GM21723 (cell line): ENCODE measurements at regions not wholly inside any gene's neighbourhood (a gene's known extent, or its start where the extent isn't known, plus 50 kb on each side); places are given as distances from the start of the nearest gene placed in this dataset.
"Not testable (repeated sequence)": the region's sequence is repeated elsewhere in the genome, so short reads cannot be mapped to it uniquely, and the experiment has no call there.

ENCODE experiments used
- ATAC-seq: cut with Tn5 transposase; IDR thresholded peaks from one replicate; pipeline ENCODE4 v1.9.1; 2021; ENCODE audit warnings: mild to moderate bottlenecking, moderate library complexity; ENCODE audit not compliant: unreplicated experiment

- no peak for ATAC-seq
These were observed 280.6 kb upstream of the DEFB112 start for GRCh38 chr6:50330347-50330746.

GRCh38 chr6:50330963-50331362 is 281.2 kb upstream of the DEFB112 start:
- no peak for ATAC-seq

- no peak for ATAC-seq
These were observed 284.0 kb upstream of the DEFB112 start for GRCh38 chr6:50333696-50334095.

- ATAC-seq, result no peak
These were observed 287.9 kb upstream of the DEFB112 start for GRCh38 chr6:50337532-50338122.

- no peak for ATAC-seq
These were observed 303.9 kb upstream of the DEFB112 start for GRCh38 chr6:50353603-50354002.

GRCh38 chr6:50358113-50358512 is 308.4 kb upstream of the DEFB112 start:
- no peak for ATAC-seq

GRCh38 chr6:50361641-50362331 is 312.1 kb upstream of the DEFB112 start:
- ATAC-seq, result no peak

- no peak for ATAC-seq
These were observed 313.0 kb upstream of the DEFB112 start for GRCh38 chr6:50362706-50363105.

- no peak for ATAC-seq
These were observed 320.3 kb upstream of the DEFB112 start for GRCh38 chr6:50369996-50370395.

- ATAC-seq, result no peak
These were observed 330.8 kb upstream of the DEFB112 start for GRCh38 chr6:50380406-50381098.

GRCh38 chr6:50381099-50381415 is 331.3 kb upstream of the DEFB112 start:
- no peak for ATAC-seq

- no peak for ATAC-seq
These were observed 322.9 kb upstream of the TFAP2D start for GRCh38 chr6:50390416-50390815.

- ATAC-seq, result not testable (repeated sequence)
These were observed 319.2 kb upstream of the TFAP2D start for GRCh38 chr6:50394139-50394538.

GRCh38 chr6:50404643-50405042 is 308.7 kb upstream of the TFAP2D start:
- no peak for ATAC-seq

GRCh38 chr6:50410579-50410978 is 302.7 kb upstream of the TFAP2D start:
- no peak for ATAC-seq

GRCh38 chr6:50421041-50421440 is 292.3 kb upstream of the TFAP2D start:
- not testable (repeated sequence) for ATAC-seq

- no peak for ATAC-seq
These were observed 286.1 kb upstream of the TFAP2D start for GRCh38 chr6:50427267-50427666.

GRCh38 chr6:50437901-50438300 is 275.4 kb upstream of the TFAP2D start:
- ATAC-seq, result no peak

- no peak for ATAC-seq
These were observed 270.7 kb upstream of the TFAP2D start for GRCh38 chr6:50442531-50443040.

- no peak for ATAC-seq
These were observed 270.2 kb upstream of the TFAP2D start for GRCh38 chr6:50443144-50443543.

- ATAC-seq, result no peak
These were observed 264.2 kb upstream of the TFAP2D start for GRCh38 chr6:50449128-50449527.

- no peak for ATAC-seq
These were observed 261.4 kb upstream of the TFAP2D start for GRCh38 chr6:50451826-50452400.
